H1 (cell line): ENCODE measurements at regions not wholly inside any gene's neighbourhood (a gene's known extent, or its start where the extent isn't known, plus 50 kb on each side); places are given as distances from the start of the nearest gene placed in this dataset.

Source experiments
- CTCF ChIA-PET: fragments of 300-600 bp; sonication (Branson Sonifier 250); formaldehyde crosslinking; loops from one replicate; lab custom pipeline; 2021; ENCODE audit not compliant: partially characterized antibody; lab: Charles Lee
- POLR2A ChIA-PET: fragments of 300-600 bp; sonication (Branson Sonifier 250); formaldehyde crosslinking; loops from one replicate; lab custom pipeline; 2021; ENCODE audit warnings: inconsistent platforms; ENCODE audit not compliant: partially characterized antibody; lab: Charles Lee
- DNase-seq, 2 experiments: peaks; one replicate each; pipeline versions ENCODE4 v3.0.0 to v3.0.0-alpha.2; 2010 to 2022; ENCODE audit warnings: low spot score in 2 of 2, low read depth in 1 of 2, mixed read lengths in 1 of 2
- FAIRE-seq: peaks from 2 replicates; lab custom pipeline; 2011; peaks lifted over from hg19 to GRCh38; lab: Jason Lieb, UNC
- H2AFZ ChIP-seq: 2 replicates; pipeline ENCODE4 v1.8.1; 2012; ENCODE audit warnings: low read length, inconsistent platforms
- H2AK5ac ChIP-seq: 2 replicates; pipeline ENCODE4 v1.6.1; 2013; ENCODE audit warnings: low read depth, low read length
- H2BK120ac ChIP-seq: replicated peaks from 2 replicates; pipeline ENCODE3; 2013; ENCODE audit warnings: low read depth, low read length, inconsistent platforms
- H2BK12ac ChIP-seq: 2 replicates; pipeline ENCODE4 v1.6.1; 2013; ENCODE audit warnings: low read depth, low read length
- H2BK15ac ChIP-seq: 2 replicates; pipeline ENCODE4 v1.6.1; 2013; ENCODE audit warnings: low read length
- H2BK20ac ChIP-seq: 2 replicates; pipeline ENCODE4 v1.6.1; 2013; ENCODE audit warnings: low read length
- H2BK5ac ChIP-seq: 2 replicates; pipeline ENCODE4 v1.6.1; 2013; ENCODE audit warnings: low read depth, low read length
- H3K14ac ChIP-seq: 2 replicates; pipeline ENCODE4 v1.6.1; 2013; ENCODE audit warnings: inconsistent platforms; ENCODE audit not compliant: insufficient read length
- H3K18ac ChIP-seq: 2 replicates; pipeline ENCODE4 v1.6.1; 2013; ENCODE audit warnings: low read length; ENCODE audit errors: extremely low read depth
- H3K23ac ChIP-seq: 2 replicates; pipeline ENCODE4 v1.6.1; 2013; ENCODE audit warnings: inconsistent platforms; ENCODE audit not compliant: insufficient read length
- H3K23me2 ChIP-seq: 2 replicates; pipeline ENCODE4 v1.6.1; 2013; ENCODE audit warnings: low read depth, low read length
- H3K27ac ChIP-seq: 2 replicates; pipeline ENCODE4 v1.6.1; 2011; ENCODE audit warnings: low read depth, low read length, inconsistent platforms
- H3K27me3 ChIP-seq, 4 experiments: replicated peaks in 1 of 4; 1 replicate in 1 of 4; 2 replicates in 3 of 4; pipeline versions ENCODE4 v1.6.1 to v1.8.1; 2011 to 2013; ENCODE audit warnings: low read length in 3 of 4, mild to moderate bottlenecking in 3 of 4, inconsistent platforms in 2 of 4, mixed read lengths in 2 of 4, moderate library complexity in 1 of 4; ENCODE audit not compliant: control insufficient read depth in 3 of 4, insufficient read depth in 3 of 4; ENCODE audit errors: extremely low read depth in 1 of 4
- H3K36me3 ChIP-seq, 4 experiments: 2 replicates each; pipeline versions ENCODE4 v1.6.1 to v1.8.1; 2011 to 2013; ENCODE audit warnings: mild to moderate bottlenecking in 4 of 4, low read length in 3 of 4, moderate library complexity in 2 of 4, control low read depth in 1 of 4, inconsistent platforms in 1 of 4; ENCODE audit not compliant: insufficient read depth in 4 of 4, control insufficient read depth in 2 of 4
- H3K4ac ChIP-seq: replicated peaks from 2 replicates; pipeline ENCODE3; 2013; ENCODE audit warnings: low read length, low read depth, mixed read lengths, inconsistent platforms; ENCODE audit not compliant: insufficient read length
- H3K4me1 ChIP-seq, 4 experiments: replicated peaks in 1 of 4; 1 replicate in 1 of 4; 2 replicates in 3 of 4; pipeline versions ENCODE4 v1.6.1 to v1.8.1; 2011 to 2013; ENCODE audit warnings: low read length in 3 of 4, inconsistent platforms in 2 of 4, mixed read lengths in 1 of 4; ENCODE audit not compliant: insufficient read depth in 4 of 4, control insufficient read depth in 3 of 4
- H3K4me2 ChIP-seq, 2 experiments: 2 replicates each; pipeline versions ENCODE4 v1.6.1 to v1.8.1; 2011 to 2013; ENCODE audit warnings: low read depth in 2 of 2, low read length in 2 of 2, control low read depth in 1 of 2, inconsistent platforms in 1 of 2, mild to moderate bottlenecking in 1 of 2; ENCODE audit not compliant: insufficient read depth in 1 of 2
- H3K4me3 ChIP-seq, 4 experiments: fragments of 200-600, 300-600 bp in 1 of 4; sonication (generic), shearing (Covaris generic), sonication (Bioruptor Twin) in 1 of 4; 2 replicates each; pipeline versions ENCODE4 v1.5.1 to v1.8.1; 2011 to 2016; ENCODE audit warnings: low read length in 4 of 4, low read depth in 3 of 4, control low read depth in 2 of 4, inconsistent platforms in 2 of 4, mild to moderate bottlenecking in 2 of 4, mixed read lengths in 1 of 4, moderate library complexity in 1 of 4; ENCODE audit not compliant: insufficient read depth in 2 of 4; ENCODE audit errors: extremely low read depth in 1 of 4
- H3K56ac ChIP-seq: replicated peaks from 2 replicates; pipeline ENCODE3; 2013; ENCODE audit warnings: low read depth, mild to moderate bottlenecking, mixed read lengths, low read length, inconsistent platforms; ENCODE audit not compliant: insufficient read length
- H3K79me1 ChIP-seq: 2 replicates; pipeline ENCODE4 v1.6.1; 2013; ENCODE audit warnings: low read depth, low read length, control low read depth
- H3K79me2 ChIP-seq, 2 experiments: 2 replicates each; pipeline versions ENCODE4 v1.6.1 to v1.8.1; 2012 to 2013; ENCODE audit warnings: low read length in 2 of 2, mild to moderate bottlenecking in 2 of 2, inconsistent platforms in 1 of 2; ENCODE audit not compliant: insufficient read depth in 2 of 2, control insufficient read depth in 1 of 2
- H3K9ac ChIP-seq, 4 experiments: replicated peaks in 1 of 4; 1 replicate in 1 of 4; 2 replicates in 3 of 4; pipeline versions ENCODE4 v1.6.1 to v1.8.1; 2011 to 2013; ENCODE audit warnings: low read depth in 3 of 4, low read length in 3 of 4, control low read depth in 2 of 4, mild to moderate bottlenecking in 2 of 4, moderate library complexity in 2 of 4, inconsistent platforms in 1 of 4; ENCODE audit errors: extremely low read depth in 1 of 4
- H3K9me3 ChIP-seq, 2 experiments: 2 replicates each; pipeline versions ENCODE4 v1.6.1 to v1.8.1; 2012 to 2013; ENCODE audit warnings: mild to moderate bottlenecking in 2 of 2, moderate library complexity in 2 of 2, control low read depth in 1 of 2, inconsistent platforms in 1 of 2, low read depth in 1 of 2, low read length in 1 of 2, mixed read lengths in 1 of 2; ENCODE audit not compliant: insufficient read depth in 2 of 2
- H4K20me1 ChIP-seq, 2 experiments: replicated peaks in 1 of 2; 2 replicates each; pipeline versions ENCODE3 to v1.8.1; 2011 to 2013; ENCODE audit warnings: inconsistent platforms in 2 of 2, low read length in 2 of 2, mild to moderate bottlenecking in 1 of 2; ENCODE audit not compliant: insufficient read depth in 2 of 2, control insufficient read depth in 1 of 2
- H4K5ac ChIP-seq: 2 replicates; pipeline ENCODE4 v1.6.1; 2013; ENCODE audit warnings: low read length, low read depth, mixed read lengths, inconsistent platforms; ENCODE audit not compliant: insufficient read length
- H4K8ac ChIP-seq: 2 replicates; pipeline ENCODE4 v1.8.0; 2013; ENCODE audit warnings: mild to moderate bottlenecking, moderate library complexity, low read length, inconsistent platforms; ENCODE audit not compliant: insufficient read depth; ENCODE audit errors: extremely low read depth
- H4K91ac ChIP-seq: replicated peaks from 2 replicates; pipeline ENCODE3; 2013; ENCODE audit warnings: low read length, mixed read lengths, inconsistent platforms; ENCODE audit not compliant: insufficient read length
- ASH2L ChIP-seq: fragments of 200-600, 300-600 bp; sonication (generic); IDR thresholded peaks from one replicate; pipeline ENCODE4 v1.7.1; 2017; ENCODE audit warnings: low read length
- BRCA1 ChIP-seq: IDR thresholded peaks from 2 replicates; pipeline ENCODE4 v1.6.1; 2012; ENCODE audit warnings: low read depth, low read length, improper control_type of control experiment
- FOSL1 ChIP-seq: IDR thresholded peaks from 2 replicates; pipeline ENCODE4 v1.6.1; 2011; ENCODE audit warnings: mild to moderate bottlenecking, low read depth, low read length, moderate library complexity; ENCODE audit not compliant: insufficient read depth
- GTF2F1 ChIP-seq: IDR thresholded peaks from 2 replicates; pipeline ENCODE4 v1.6.1; 2012; ENCODE audit warnings: low read depth, low read length, improper control_type of control experiment, borderline replicate concordance
- KDM4A ChIP-seq: IDR thresholded peaks from one replicate; pipeline ENCODE4 v1.7.1; 2012; ENCODE audit warnings: low read depth, mild to moderate bottlenecking, moderate library complexity, low read length, inconsistent platforms; ENCODE audit not compliant: severe bottlenecking
- RBBP5 ChIP-seq: IDR thresholded peaks from 2 replicates; pipeline ENCODE4 v1.7.1; 2012; ENCODE audit warnings: low read depth, mild to moderate bottlenecking, inconsistent platforms, low read length, moderate library complexity, borderline replicate concordance
- RNF2 ChIP-seq: fragments of 200-900, 300-1000 bp; sonication (generic); IDR thresholded peaks from 2 replicates; pipeline ENCODE4 v1.7.1; 2016; ENCODE audit warnings: borderline replicate concordance, low read depth, mild to moderate bottlenecking, antibody characterized with exemption, low read length; ENCODE audit not compliant: poor library complexity, severe bottlenecking; ENCODE audit errors: missing control alignments
- SIRT6 ChIP-seq: IDR thresholded peaks from one replicate; pipeline ENCODE4 v1.7.1; 2012; ENCODE audit warnings: low read length, inconsistent platforms
- TCF12 ChIP-seq: IDR thresholded peaks from 2 replicates; pipeline ENCODE4 v1.6.1; 2011; ENCODE audit warnings: low read depth, mild to moderate bottlenecking, low read length
- WGBS, 2 experiments: shearing (Covaris generic) in 1 of 2; methylation state at CpG; one replicate each; pipeline versions ENCODE4 v1.1.6 to v1.1.7; 2013 to 2015; ENCODE audit warnings: low lambda C conversion rate in 2 of 2, mixed read lengths in 2 of 2, inconsistent platforms in 1 of 2, low coverage in 1 of 2, missing lambda C conversion rate in 1 of 2; ENCODE audit not compliant: insufficient replicate concordance in 2 of 2, insufficient coverage in 1 of 2, insufficient read length in 1 of 2; ENCODE audit errors: extremely low coverage in 1 of 2, missing lambda C conversion rate in 1 of 2; 5-methylcytosine and 5-hydroxymethylcytosine counted together
- TF ChIP-seq, protein P1 (sequence below): IDR thresholded peaks from 2 replicates; pipeline ENCODE4 v1.6.1; 2011; ENCODE audit warnings: low read length, improper control_type of control experiment
- TF ChIP-seq, protein P2 (sequence below): IDR thresholded peaks from 2 replicates; pipeline ENCODE4 v1.6.1; 2011; ENCODE audit warnings: low read depth, mild to moderate bottlenecking, low read length; ENCODE audit not compliant: insufficient read depth
- TF ChIP-seq, protein P3 (sequence below): IDR thresholded peaks from 2 replicates; pipeline ENCODE4 v1.6.1; 2012; ENCODE audit warnings: inconsistent platforms

DNA sequence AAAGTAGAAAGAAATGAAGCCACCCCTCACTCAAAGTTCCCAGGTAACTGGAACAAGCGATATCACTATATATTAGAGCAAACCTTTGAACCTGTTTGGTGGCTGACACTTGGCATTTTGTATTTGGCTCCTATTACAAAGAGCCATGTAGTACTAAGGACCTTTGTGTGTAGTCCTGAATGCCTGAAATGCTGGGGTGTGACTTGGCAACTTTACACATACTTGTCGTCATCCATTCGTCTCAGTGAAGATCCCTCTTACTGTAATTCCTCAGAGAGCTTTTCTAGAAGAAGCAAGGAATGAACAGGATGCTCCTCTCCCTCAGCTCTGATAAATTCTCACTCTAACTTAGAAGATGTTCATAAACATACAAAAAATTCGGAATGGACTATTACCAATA, 216.1 kb upstream of the CDIN1 start:
- DNase-seq (no peak), FAIRE-seq (no peak)
- H3K18ac ChIP-seq = no peak overlapping the region
- H3K27me3 ChIP-seq = no peaks in the 10 kb centered on the region
- no peak overlapping the region for H3K23ac ChIP-seq
- H2AK5ac ChIP-seq = no peak overlapping the region
- H2BK15ac ChIP-seq = no peak overlapping the region
- no peaks in the 10 kb centered on the region for H3K4me1 ChIP-seq
- H3K56ac ChIP-seq = no peak overlapping the region
- no peak overlapping the region for H3K9ac ChIP-seq
- H3K4ac ChIP-seq = no peak overlapping the region
- no peak overlapping the region for H3K4me2 ChIP-seq
- no peak overlapping the region for H4K8ac ChIP-seq
- H3K79me2 ChIP-seq = no peaks in the 10 kb centered on the region
- CTCF ChIA-PET = interaction anchor here (0.6 kb wide), 1 partner anchor 505 kb away, joined by 5 read pairs; no protein-coding TSS in a partner anchor
- H2BK120ac ChIP-seq = no peak overlapping the region
- H3K27ac ChIP-seq = no peak overlapping the region
- no peak overlapping the region for H2BK5ac ChIP-seq
- no peaks in the 10 kb centered on the region; a peak in 2 of 8 replicates for H3K36me3 ChIP-seq
- H3K79me1 ChIP-seq = no peaks in the 10 kb centered on the region
- H2BK20ac ChIP-seq = no peak overlapping the region
- H2AFZ ChIP-seq = no peak overlapping the region
- no peak overlapping the region for H4K91ac ChIP-seq
- no peaks in the 10 kb centered on the region for H3K9me3 ChIP-seq
- WGBS, 2 experiments = 89% methylated on average over 4 of the region's 4 CpGs; no CpG with 5 or more reads in 1 of the 2 experiments
- POLR2A ChIA-PET = no interaction called here
- no peak overlapping the region for H3K4me3 ChIP-seq
- H4K20me1 ChIP-seq = no peaks in the 10 kb centered on the region
- H2BK12ac ChIP-seq = no peak overlapping the region
- H3K23me2 ChIP-seq = no peaks in the 10 kb centered on the region
- no peak overlapping the region for H3K14ac ChIP-seq
- no peak overlapping the region for H4K5ac ChIP-seq
- TF ChIP-seq BRCA1 = no peak
- TF ChIP-seq, protein P1, sequence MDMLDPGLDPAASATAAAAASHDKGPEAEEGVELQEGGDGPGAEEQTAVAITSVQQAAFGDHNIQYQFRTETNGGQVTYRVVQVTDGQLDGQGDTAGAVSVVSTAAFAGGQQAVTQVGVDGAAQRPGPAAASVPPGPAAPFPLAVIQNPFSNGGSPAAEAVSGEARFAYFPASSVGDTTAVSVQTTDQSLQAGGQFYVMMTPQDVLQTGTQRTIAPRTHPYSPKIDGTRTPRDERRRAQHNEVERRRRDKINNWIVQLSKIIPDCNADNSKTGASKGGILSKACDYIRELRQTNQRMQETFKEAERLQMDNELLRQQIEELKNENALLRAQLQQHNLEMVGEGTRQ = no peak
- no peak for TF ChIP-seq RNF2
- TF ChIP-seq ASH2L = no peak
- TF ChIP-seq, protein P2, sequence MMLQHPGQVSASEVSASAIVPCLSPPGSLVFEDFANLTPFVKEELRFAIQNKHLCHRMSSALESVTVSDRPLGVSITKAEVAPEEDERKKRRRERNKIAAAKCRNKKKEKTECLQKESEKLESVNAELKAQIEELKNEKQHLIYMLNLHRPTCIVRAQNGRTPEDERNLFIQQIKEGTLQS = no peak
- TF ChIP-seq SIRT6 = no peak
- TF ChIP-seq, protein P3, sequence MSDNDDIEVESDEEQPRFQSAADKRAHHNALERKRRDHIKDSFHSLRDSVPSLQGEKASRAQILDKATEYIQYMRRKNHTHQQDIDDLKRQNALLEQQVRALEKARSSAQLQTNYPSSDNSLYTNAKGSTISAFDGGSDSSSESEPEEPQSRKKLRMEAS = no peak
- TF ChIP-seq TCF12 = no peak
- TF ChIP-seq KDM4A = no peak
- no peak for TF ChIP-seq FOSL1
- TF ChIP-seq RBBP5 = no peak
- no peak for TF ChIP-seq GTF2F1
